Duodenal mucosa (tissue), 2 donors: ENCODE measurements at regions not wholly inside any gene's neighbourhood (a gene's known extent, or its start where the extent isn't known, plus 50 kb on each side); places are given as distances from the start of the nearest gene placed in this dataset.

Source experiments
- H3K27ac ChIP-seq: one replicate; pipeline ENCODE4 v1.7.0; 2013; ENCODE audit warnings: low read depth, low read length
- H3K27me3 ChIP-seq, 2 donors: one replicate each; pipeline ENCODE4 v1.7.0; 2013; ENCODE audit warnings: low read length in 2 of 2, control low read depth in 1 of 2; ENCODE audit not compliant: insufficient read depth in 2 of 2, control insufficient read depth in 1 of 2
- H3K36me3 ChIP-seq, 2 donors: one replicate each; pipeline ENCODE4 v1.7.0; 2013; ENCODE audit warnings: low read length in 2 of 2, control low read depth in 1 of 2; ENCODE audit not compliant: insufficient read depth in 2 of 2, control insufficient read depth in 1 of 2
- H3K4me1 ChIP-seq, 2 donors: one replicate each; pipeline ENCODE4 v1.7.0; 2013; ENCODE audit warnings: low read length in 2 of 2, control low read depth in 1 of 2; ENCODE audit not compliant: insufficient read depth in 2 of 2, control insufficient read depth in 1 of 2
- H3K4me3 ChIP-seq, 2 donors: one replicate each; pipeline ENCODE4 v1.7.0; 2013; ENCODE audit warnings: low read length in 2 of 2, low read depth in 1 of 2
- H3K9ac ChIP-seq, 2 donors: one replicate each; pipeline ENCODE4 v1.7.0; 2013; ENCODE audit warnings: low read length in 2 of 2, low read depth in 1 of 2
- H3K9me3 ChIP-seq, 2 donors: one replicate each; pipeline ENCODE4 v1.7.0; 2013; ENCODE audit warnings: low read length in 2 of 2, control low read depth in 1 of 2; ENCODE audit not compliant: control insufficient read depth in 1 of 2

DNA sequence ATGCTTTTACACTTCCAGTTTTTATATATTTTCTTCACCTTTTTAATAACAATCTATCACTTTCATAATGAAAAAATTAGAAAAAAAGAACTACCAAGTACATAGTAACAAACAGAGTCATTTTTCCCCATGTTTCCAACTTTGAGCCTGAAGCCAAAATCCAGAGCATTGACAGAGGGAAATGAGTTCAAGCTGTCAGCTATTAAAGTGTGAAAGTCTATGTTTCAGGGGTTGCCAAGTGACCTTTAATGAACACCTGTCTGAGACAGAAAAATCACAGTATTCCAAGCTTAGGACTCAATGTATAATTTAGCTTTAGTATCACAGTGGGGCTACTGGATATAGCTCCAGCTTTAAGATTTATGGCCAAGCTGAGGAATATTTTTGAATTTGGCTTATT, 128.3 kb upstream of the GADL1 start:
- Histone ChIP-seq H3K9me3 (peaks cover 2 to 4% of the 10 kb centered on the region in 2 donors), H3K27me3 (no peaks in the 10 kb centered on the region), H3K36me3 (no peaks in the 10 kb centered on the region), H3K4me1 (no peaks in the 10 kb centered on the region), H3K27ac (no peak overlapping the region), H3K4me3 (no peak overlapping the region), H3K9ac (no peak overlapping the region)

GRCh38 chr3:31025541-31025940, 131.1 kb upstream of the GADL1 start:
- Histone ChIP-seq H3K9me3 (peaks cover 2 to 4% of the 10 kb centered on the region in 2 donors), H3K27me3 (no peaks in the 10 kb centered on the region), H3K4me3 (no peak overlapping the region), H3K36me3 (no peaks in the 10 kb centered on the region), H3K9ac (no peak overlapping the region), H3K4me1 (no peaks in the 10 kb centered on the region), H3K27ac (no peak overlapping the region)

- Histone ChIP-seq H3K27me3 (no peaks in the 10 kb centered on the region), H3K27ac (no peak overlapping the region), H3K36me3 (no peaks in the 10 kb centered on the region), H3K9me3 (peaks cover 2 to 4% of the 10 kb centered on the region in 2 donors), H3K9ac (no peak overlapping the region), H3K4me3 (no peak overlapping the region), H3K4me1 (no peaks in the 10 kb centered on the region)
Measured at GRCh38 chr3:31027191-31027761, 132.8 kb upstream of the GADL1 start.

- H3K27ac ChIP-seq = no peak overlapping the region
- H3K9ac ChIP-seq = no peak overlapping the region
- no peak overlapping the region for H3K4me3 ChIP-seq
Measured at GRCh38 chr3:31027914-31028313, 133.5 kb upstream of the GADL1 start.

DNA sequence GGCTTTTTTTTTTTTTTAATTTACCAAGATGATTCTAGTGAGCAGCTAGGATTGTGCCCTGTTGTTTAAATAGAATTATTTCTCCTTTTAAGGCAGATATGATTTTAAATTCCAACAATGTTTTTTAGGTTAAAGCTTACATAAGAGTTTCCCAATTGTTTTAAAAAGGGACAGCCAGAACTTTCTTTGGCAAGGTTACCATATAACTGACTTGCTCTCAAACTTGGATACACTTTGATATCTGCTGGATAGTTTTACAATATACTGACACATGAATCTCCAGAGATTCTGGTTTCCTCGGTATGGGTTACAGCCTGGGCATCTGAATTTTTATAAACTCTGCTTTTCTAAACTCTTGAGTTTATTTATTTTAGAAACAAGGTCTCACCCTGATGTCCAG, 134.3 kb upstream of the GADL1 start:
- peaks cover 2 to 4% of the 10 kb centered on the region in 2 donors for H3K9me3 ChIP-seq
- H3K27me3 ChIP-seq = no peaks in the 10 kb centered on the region

More at GRCh38 chr3:31027914-31028313, 133.5 kb upstream of the GADL1 start:
- Histone ChIP-seq H3K36me3 (no peaks in the 10 kb centered on the region), H3K27me3 (no peaks in the 10 kb centered on the region), H3K9me3 (peaks cover 2 to 4% of the 10 kb centered on the region in 2 donors), H3K4me1 (no peaks in the 10 kb centered on the region)

DNA sequence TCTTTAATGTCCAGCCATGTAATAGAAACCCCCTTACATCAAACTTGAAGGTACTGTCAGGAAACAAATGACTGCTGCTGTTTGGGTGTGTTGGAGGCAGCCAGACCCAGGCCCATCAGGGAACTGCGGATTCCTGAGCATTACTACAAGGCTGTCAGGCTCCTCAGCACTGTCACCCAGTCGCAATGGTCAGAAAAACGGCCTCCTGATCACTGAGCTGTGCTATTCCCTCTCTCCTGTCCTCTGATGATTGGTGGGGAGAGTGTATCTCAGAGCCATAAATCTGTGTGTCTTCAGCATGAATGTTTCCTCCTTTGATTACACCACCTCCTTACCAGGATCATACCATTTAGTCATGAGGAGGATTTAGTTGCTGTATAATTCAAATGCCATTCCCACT, 135.2 kb upstream of the GADL1 start:
- Histone ChIP-seq H3K9me3 (peaks cover 2 to 4% of the 10 kb centered on the region in 2 donors), H3K4me1 (no peaks in the 10 kb centered on the region), H3K36me3 (no peaks in the 10 kb centered on the region), H3K27ac (no peak overlapping the region), H3K9ac (no peak overlapping the region), H3K4me3 (no peak overlapping the region), H3K27me3 (no peaks in the 10 kb centered on the region)

More for the DNA sequence above, 134.3 kb upstream of the GADL1 start:
- no peaks in the 10 kb centered on the region for H3K4me1 ChIP-seq
- no peak overlapping the region for H3K4me3 ChIP-seq
- H3K9ac ChIP-seq = no peak overlapping the region
- no peak overlapping the region for H3K27ac ChIP-seq
- H3K36me3 ChIP-seq = no peaks in the 10 kb centered on the region

DNA sequence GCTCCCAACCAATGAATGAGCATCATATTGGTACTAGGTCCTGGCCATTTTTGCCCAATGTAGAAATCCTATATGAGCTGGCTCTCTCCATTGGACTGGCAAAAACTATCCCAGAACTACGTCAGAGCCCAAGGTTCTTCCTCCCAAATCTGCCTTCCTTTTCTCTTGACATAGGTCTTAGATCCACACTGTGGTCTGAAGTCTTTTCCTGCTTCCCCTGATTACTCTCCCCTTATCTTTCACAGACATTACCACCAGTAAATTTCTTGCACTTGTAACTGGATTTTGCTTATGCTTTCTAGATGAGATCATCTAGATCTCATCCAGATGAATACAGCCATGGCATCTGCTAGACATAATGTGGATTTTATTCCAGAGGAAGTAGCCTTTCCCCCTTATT, 141.2 kb upstream of the GADL1 start:
- Histone ChIP-seq H3K4me3 (no peak overlapping the region), H3K27me3 (no peaks in the 10 kb centered on the region), H3K36me3 (no peaks in the 10 kb centered on the region), H3K9ac (no peak overlapping the region), H3K27ac (no peak overlapping the region), H3K4me1 (no peaks in the 10 kb centered on the region), H3K9me3 (no peaks in the 10 kb centered on the region)

- no peaks in the 10 kb centered on the region for H3K27me3 ChIP-seq
- H3K27ac ChIP-seq = no peak overlapping the region
- H3K9me3 ChIP-seq = peaks cover 8% of the 10 kb centered on the region in 2 donors
- no peak overlapping the region for H3K9ac ChIP-seq
- H3K4me3 ChIP-seq = no peak overlapping the region
- H3K36me3 ChIP-seq = no peaks in the 10 kb centered on the region
- no peaks in the 10 kb centered on the region for H3K4me1 ChIP-seq
Measured at GRCh38 chr3:31038086-31038739, 143.8 kb upstream of the GADL1 start.

DNA sequence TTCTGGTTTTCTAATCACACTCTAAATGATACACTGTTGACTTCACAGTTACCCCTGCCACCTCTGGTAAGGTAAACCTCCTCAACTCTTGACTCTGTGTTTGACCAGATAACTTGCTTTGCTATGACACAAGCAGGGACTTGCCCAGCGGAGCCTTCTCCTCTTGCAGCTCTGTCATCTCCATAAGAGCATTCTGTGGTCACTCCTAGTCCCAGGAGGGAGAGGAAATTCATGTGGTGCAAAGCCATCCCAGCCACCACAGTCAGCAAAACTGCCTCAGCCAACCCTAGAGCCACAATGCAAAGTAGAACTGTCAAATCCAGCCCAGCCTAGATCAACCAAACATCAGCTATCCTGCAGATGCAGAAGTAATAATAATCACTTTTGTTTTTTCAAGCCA, 144.7 kb upstream of the GADL1 start:
- no peaks in the 10 kb centered on the region for H3K4me1 ChIP-seq
- no peaks in the 10 kb centered on the region for H3K36me3 ChIP-seq

DNA sequence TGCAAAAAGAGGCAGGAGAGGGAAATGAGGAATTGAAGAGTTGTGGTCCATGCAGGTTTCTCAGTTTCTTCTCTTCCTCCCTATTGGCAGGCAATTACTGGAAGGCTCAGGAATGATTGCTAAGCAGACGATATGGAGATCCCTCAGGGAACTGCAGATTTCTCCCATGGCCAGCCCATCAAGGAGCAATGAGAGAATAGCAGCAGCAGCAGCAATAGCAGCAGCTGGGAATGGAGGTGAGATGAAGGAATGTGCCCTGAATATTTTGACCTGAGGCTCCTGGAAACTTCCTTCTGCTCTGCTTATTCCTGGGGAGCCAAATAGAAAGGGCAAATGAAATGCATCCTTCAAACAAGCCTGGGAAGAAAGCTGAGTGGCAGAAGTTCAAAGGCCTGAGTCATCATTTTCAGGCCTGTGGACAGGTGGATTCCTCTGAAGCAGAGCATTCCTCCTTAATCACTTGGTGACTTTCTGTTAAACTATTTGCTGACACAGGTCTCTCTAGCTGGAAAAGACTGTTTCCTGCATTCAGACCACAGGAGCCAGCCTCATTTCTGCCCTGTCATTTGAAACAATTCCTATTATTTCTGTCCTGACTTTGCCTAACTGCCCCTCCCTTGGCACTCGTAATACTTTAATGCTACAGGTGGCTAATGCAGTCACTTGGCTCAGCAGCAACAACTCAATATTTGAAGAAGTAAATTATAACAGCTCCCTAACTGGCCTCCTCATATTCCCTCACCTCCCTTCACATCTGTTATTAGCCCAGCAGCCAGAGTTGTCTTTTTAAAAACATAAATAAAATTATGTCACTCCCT, 146.9 kb upstream of the GADL1 start:
- H3K36me3 ChIP-seq = no peaks in the 10 kb centered on the region
- H3K9ac ChIP-seq = no peak overlapping the region
- no peaks in the 10 kb centered on the region for H3K27me3 ChIP-seq
- no peak overlapping the region for H3K27ac ChIP-seq
- no peaks in the 10 kb centered on the region for H3K4me1 ChIP-seq
- H3K4me3 ChIP-seq = no peak overlapping the region
- peaks cover 8 to 9% of the 10 kb centered on the region in 2 donors for H3K9me3 ChIP-seq

More for the DNA sequence above, 144.7 kb upstream of the GADL1 start:
- Histone ChIP-seq H3K9me3 (peaks cover 8 to 9% of the 10 kb centered on the region in 2 donors), H3K27ac (no peak overlapping the region), H3K9ac (no peak overlapping the region), H3K4me3 (no peak overlapping the region), H3K27me3 (no peaks in the 10 kb centered on the region)
